Tibial artery (tissue), 4 donors: ENCODE measurements at regions not wholly inside any gene's neighbourhood (a gene's known extent, or its start where the extent isn't known, plus 50 kb on each side); places are given as distances from the start of the nearest gene placed in this dataset.
A peak's percentile ranks its signal among the peaks of the same experiment; 100 is the strongest.

Experiments used
- DNase-seq, 2 donors: peaks; one replicate each; pipeline ENCODE4 v3.0.0-alpha.2; 2019
- H3K27ac ChIP-seq, 2 donors: fragments of 200-600 bp; sonication (generic) in 1 of 2; 1 replicate in 1 of 2; 2 replicates in 1 of 2; pipeline ENCODE4 v1.5.1; 2018 to 2019; ENCODE audit warnings: mild to moderate bottlenecking in 1 of 2
- H3K27me3 ChIP-seq, 2 donors: fragments of 200-600 bp; sonication (generic) in 1 of 2; one replicate each; pipeline versions ENCODE4 v1.5.1 to v1.6.0; 2016 to 2019
- H3K36me3 ChIP-seq, 3 donors: fragments of 200-600 bp; sonication (generic) in 2 of 3; one replicate each; pipeline ENCODE4 v1.5.1; 2016 to 2019; ENCODE audit warnings: mild to moderate bottlenecking in 2 of 3
- H3K4me1 ChIP-seq, 4 donors: fragments of 200-600 bp; sonication (generic) in 2 of 4; 1 replicate in 3 of 4; 2 replicates in 1 of 4; pipeline ENCODE4 v1.5.1; 2016 to 2019
- H3K4me3 ChIP-seq, 2 donors: fragments of 200-600 bp; sonication (generic) in 1 of 2; 1 replicate in 1 of 2; 2 replicates in 1 of 2; pipeline ENCODE4 v1.5.1; 2018 to 2019; ENCODE audit warnings: mild to moderate bottlenecking in 2 of 2
- H3K9me3 ChIP-seq, 3 donors: fragments of 200-600 bp; sonication (generic) in 1 of 3; one replicate each; pipeline ENCODE4 v1.5.1; 2016 to 2019
- CTCF ChIP-seq, 2 experiments: fragments of 200-600 bp in 1 of 2; fragments of 450-650 bp in 1 of 2; IDR thresholded peaks; one replicate each; pipeline ENCODE4 v1.5.1; 2017 to 2019; ENCODE audit warnings: antibody characterized with exemption in 2 of 2, mild to moderate bottlenecking in 1 of 2, moderate library complexity in 1 of 2
- intact Hi-C: fragments of 100-400 bp; cut with DNase I; formaldehyde crosslinking; loops from one replicate; pipeline ENCODE4 v1.15.0; 2023; ENCODE audit warnings: low total_unique reads

DNA sequence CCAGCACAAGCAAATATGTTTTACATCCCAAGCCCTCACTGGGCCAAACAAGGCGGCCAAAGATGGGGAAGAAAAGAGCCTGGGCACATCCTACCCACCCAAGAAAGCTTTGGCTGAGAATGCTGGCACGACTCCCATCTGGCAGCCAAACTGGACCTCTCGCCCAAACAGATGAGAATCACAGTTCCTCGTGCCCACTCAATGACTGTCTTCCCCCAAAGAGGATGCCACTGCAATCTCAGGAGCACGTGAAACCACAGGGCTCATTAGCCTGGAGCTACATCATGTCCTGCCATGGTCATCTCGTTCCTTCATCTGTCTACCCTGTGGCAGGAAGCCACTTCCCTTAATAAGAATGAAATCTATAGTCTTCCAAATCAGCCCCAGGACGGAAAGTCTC lies 536.8 kb downstream of the BNC2 start:
- peaks cover 0 to 9% (median 0%) of the 10 kb centered on the region in 4 donors for H3K4me1 ChIP-seq
- H3K4me3 ChIP-seq, result no peak overlapping the region
- no peaks in the 10 kb centered on the region for H3K9me3 ChIP-seq
- TF ChIP-seq CTCF (IDR thresholded peaks at IDR 0.05), result no peak
- no peak for DNase-seq
- intact Hi-C loops, result no loop called here
- no peaks in the 10 kb centered on the region for H3K36me3 ChIP-seq
- no peak overlapping the region for H3K27ac ChIP-seq
- H3K27me3 ChIP-seq, result no peaks in the 10 kb centered on the region

DNA sequence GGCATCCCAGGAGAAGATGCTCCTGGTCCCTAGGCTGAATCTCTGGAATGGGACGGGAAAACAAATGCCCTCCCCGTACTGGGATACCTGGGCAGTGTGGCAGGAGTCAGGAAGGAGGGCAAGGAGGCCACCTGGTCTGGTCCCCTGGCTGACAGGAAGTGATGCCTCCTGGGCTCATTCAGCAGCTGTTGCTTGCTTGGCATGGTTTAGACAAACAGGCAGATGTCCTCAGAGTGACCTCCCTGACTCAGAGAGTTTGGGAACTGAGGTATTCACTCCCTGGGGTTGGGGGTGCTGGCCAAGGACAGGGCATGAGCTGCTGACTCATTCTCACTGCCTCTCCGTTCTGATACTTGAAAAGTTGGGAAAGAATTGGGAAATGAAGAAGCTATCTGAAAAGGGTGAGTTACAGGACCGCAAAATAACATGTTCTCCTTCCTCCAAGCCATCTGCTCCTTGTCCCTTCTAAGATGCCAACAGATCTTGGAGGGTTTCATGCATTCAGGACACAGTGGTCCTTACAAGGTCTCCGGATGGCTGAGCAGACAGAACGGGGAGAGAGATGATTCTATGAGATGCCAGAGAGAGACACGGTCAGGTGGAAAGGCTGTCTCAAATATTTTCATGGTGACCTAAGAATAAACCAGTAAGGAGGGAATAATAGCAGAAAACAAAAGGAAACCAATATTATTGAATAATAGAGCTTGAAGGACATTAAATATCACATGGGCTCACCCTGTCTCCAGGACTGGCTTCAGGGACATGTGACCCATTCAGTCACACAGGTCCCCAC lies 534.5 kb downstream of the BNC2 start:
- DNase-seq, result peak; percentile 85 to 88
- no peaks in the 10 kb centered on the region for H3K36me3 ChIP-seq
- no peak overlapping the region for H3K4me3 ChIP-seq
- peak overlapping the region in 1 of 2 donors; percentile 19 for H3K27ac ChIP-seq
- peaks cover 0 to 9% (median 0%) of the 10 kb centered on the region in 4 donors for H3K4me1 ChIP-seq
- intact Hi-C loops, result no loop called here
- no peaks in the 10 kb centered on the region for H3K9me3 ChIP-seq
- H3K27me3 ChIP-seq, result no peaks in the 10 kb centered on the region
- TF ChIP-seq CTCF (IDR thresholded peaks at IDR 0.05), result no peak

GRCh38 chr9:16336833-16337232 lies 533.6 kb downstream of the BNC2 start:
- H3K4me1 ChIP-seq, result peaks cover 0 to 15% (median 0%) of the 10 kb centered on the region in 4 donors
- no peaks in the 10 kb centered on the region for H3K9me3 ChIP-seq
- DNase-seq, result no peak
- H3K4me3 ChIP-seq, result no peak overlapping the region
- no peaks in the 10 kb centered on the region for H3K27me3 ChIP-seq
- no peaks in the 10 kb centered on the region for H3K36me3 ChIP-seq
- intact Hi-C loops, result no loop called here
- no peak for TF ChIP-seq CTCF (IDR thresholded peaks at IDR 0.05)
- H3K27ac ChIP-seq, result no peak overlapping the region

DNA sequence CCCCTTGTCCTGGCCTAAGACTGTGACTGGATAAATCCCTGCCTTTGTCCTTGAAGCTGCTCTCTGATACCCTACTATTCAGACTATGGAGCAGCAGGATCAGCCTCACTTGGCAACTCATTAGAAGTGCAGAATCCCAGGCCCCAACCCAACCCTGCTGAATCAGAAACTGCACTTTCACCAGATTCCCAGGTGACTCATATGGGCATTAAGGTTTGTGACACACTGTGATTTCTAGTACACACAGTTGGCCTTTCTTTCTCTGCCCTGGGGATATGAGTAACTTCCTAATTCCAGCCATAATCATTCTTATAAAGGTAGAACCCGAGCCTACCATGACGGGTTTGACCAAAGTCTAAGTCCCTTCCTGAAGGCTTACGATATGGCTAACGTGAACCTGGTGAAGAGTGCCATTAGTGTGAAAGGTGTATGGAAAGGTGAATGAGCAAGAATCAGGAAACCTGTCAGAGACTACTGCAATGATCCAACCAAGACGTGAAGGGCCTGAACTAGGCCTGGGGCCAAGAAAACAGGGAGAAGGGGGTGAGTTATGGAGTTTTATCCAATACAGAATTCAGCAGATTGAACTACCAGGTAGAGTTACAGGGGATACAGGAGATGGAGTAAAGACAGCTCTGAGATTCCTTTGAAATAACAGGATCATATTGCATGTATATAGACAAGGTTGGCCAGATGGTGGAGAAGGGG lies 533.0 kb downstream of the BNC2 start:
- no peak for DNase-seq
- Histone ChIP-seq H3K27ac (no peak overlapping the region), H3K4me3 (no peak overlapping the region), H3K4me1 (peaks cover 0 to 20% (median 0%) of the 10 kb centered on the region in 4 donors), H3K9me3 (no peaks in the 10 kb centered on the region), H3K27me3 (no peaks in the 10 kb centered on the region), H3K36me3 (no peaks in the 10 kb centered on the region)
- intact Hi-C loops, result no loop called here
- no peak for TF ChIP-seq CTCF (IDR thresholded peaks at IDR 0.05)

- no peak for DNase-seq
- H3K36me3 ChIP-seq, result no peaks in the 10 kb centered on the region
- intact Hi-C loops, result no loop called here
- no peak for TF ChIP-seq CTCF (IDR thresholded peaks at IDR 0.05)
- no peak overlapping the region for H3K4me3 ChIP-seq
- H3K4me1 ChIP-seq, result peaks cover 0 to 32% (median 13%) of the 10 kb centered on the region in 4 donors
- no peaks in the 10 kb centered on the region for H3K9me3 ChIP-seq
- H3K27me3 ChIP-seq, result no peaks in the 10 kb centered on the region
- no peak overlapping the region for H3K27ac ChIP-seq
These were observed 529.3 kb downstream of the BNC2 start for GRCh38 chr9:16341177-16341576.
